Karpas-422 (cell line): ENCODE measurements at regions not wholly inside any gene's neighbourhood (a gene's known extent, or its start where the extent isn't known, plus 50 kb on each side); places are given as distances from the start of the nearest gene placed in this dataset.

Source experiments
- DNase-seq: peaks from one replicate; pipeline ENCODE4 v3.0.0-alpha.2; 2015
- H2AFZ ChIP-seq: fragments of 200-600 bp; sonication (generic); 2 replicates; pipeline ENCODE4 v1.6.1; 2014; ENCODE audit warnings: antibody characterized with exemption, low read length, mixed read lengths
- H3K27ac ChIP-seq: fragments of 200-600 bp; sonication (generic); 2 replicates; pipeline ENCODE4 v1.5.1; 2014; ENCODE audit warnings: mild to moderate bottlenecking, low read length, moderate library complexity
- H3K27me3 ChIP-seq: fragments of 200-600 bp; sonication (generic); 2 replicates; pipeline ENCODE4 v1.6.1; 2014; ENCODE audit warnings: low read length, mixed read lengths
- H3K36me3 ChIP-seq: fragments of 200-600 bp; sonication (generic); 2 replicates; pipeline ENCODE4 v1.6.1; 2014; ENCODE audit warnings: low read length, mixed read lengths; ENCODE audit not compliant: insufficient read depth
- H3K4me1 ChIP-seq: fragments of 200-600 bp; sonication (generic); 2 replicates; pipeline ENCODE4 v1.6.1; 2014; ENCODE audit warnings: mild to moderate bottlenecking, low read length, mixed read lengths
- H3K4me2 ChIP-seq: fragments of 200-600 bp; sonication (generic); 2 replicates; pipeline ENCODE4 v1.6.1; 2014; ENCODE audit warnings: low read length, low read depth, mild to moderate bottlenecking; ENCODE audit not compliant: poor library complexity, severe bottlenecking
- H3K4me3 ChIP-seq: fragments of 200-600 bp; sonication (generic); 2 replicates; pipeline ENCODE4 v1.5.1; 2014; ENCODE audit warnings: mild to moderate bottlenecking, antibody characterized with exemption, low read length, mixed read lengths
- H3K79me2 ChIP-seq: fragments of 200-600 bp; sonication (generic); 2 replicates; pipeline ENCODE4 v1.6.1; 2014; ENCODE audit warnings: mild to moderate bottlenecking, low read length, mixed read lengths
- H3K9ac ChIP-seq: fragments of 200-600 bp; sonication (generic); 2 replicates; pipeline ENCODE4 v1.6.0; 2014; ENCODE audit warnings: low read length
- H3K9me2 ChIP-seq: fragments of 200-600 bp; sonication (generic), shearing (Covaris generic); replicated peaks from 2 replicates; pipeline ENCODE4 v1.6.0; 2014; ENCODE audit warnings: mild to moderate bottlenecking, low read length, moderate library complexity; ENCODE audit not compliant: insufficient read depth
- H3K9me3 ChIP-seq: fragments of 300-700, 200-600 bp; sonication (generic); 2 replicates; pipeline ENCODE4 v1.6.1; 2014; ENCODE audit warnings: low read length, mixed read lengths
- H4K20me1 ChIP-seq: fragments of 200-600 bp; sonication (generic); 2 replicates; pipeline ENCODE4 v1.6.1; 2014; ENCODE audit warnings: mild to moderate bottlenecking, antibody characterized with exemption, low read length, low read depth; ENCODE audit not compliant: insufficient read depth

- no peak for DNase-seq
- H3K27me3 ChIP-seq: no peaks in the 10 kb centered on the region
- H3K9me3 ChIP-seq: no peaks in the 10 kb centered on the region
- no peaks in the 10 kb centered on the region for H3K36me3 ChIP-seq
- no peak overlapping the region for H3K4me3 ChIP-seq
- no peaks in the 10 kb centered on the region for H3K79me2 ChIP-seq
- H4K20me1 ChIP-seq: no peaks in the 10 kb centered on the region
- H3K9ac ChIP-seq: no peak overlapping the region
- H3K9me2 ChIP-seq: no peaks in the 10 kb centered on the region
- no peak overlapping the region for H3K27ac ChIP-seq
- H3K4me1 ChIP-seq: no peaks in the 10 kb centered on the region
- no peak overlapping the region for H2AFZ ChIP-seq
- no peak overlapping the region for H3K4me2 ChIP-seq
These were observed 210.6 kb upstream of the RXFP2 start for GRCh38 chr13:31528758-31529157.

DNA sequence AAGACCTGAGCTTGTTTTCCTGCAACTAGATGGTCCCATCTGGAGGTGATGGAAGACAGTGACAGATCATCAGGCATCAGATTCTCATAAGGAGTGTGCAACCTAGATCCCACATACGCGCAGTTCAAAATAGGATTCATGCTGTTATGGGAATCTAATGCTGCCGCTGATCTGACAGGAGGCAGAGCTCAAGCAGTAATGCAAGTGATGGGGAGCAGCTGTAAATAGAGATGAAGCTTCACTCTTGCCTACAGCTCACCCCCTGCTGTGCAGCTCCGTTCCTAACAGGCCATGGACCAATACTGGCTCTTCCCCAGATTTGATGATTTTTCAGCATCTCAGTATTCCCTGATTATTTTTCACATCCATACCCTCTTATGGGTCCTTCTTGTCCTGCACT lies 208.4 kb upstream of the RXFP2 start:
- Histone ChIP-seq H3K79me2 (no peaks in the 10 kb centered on the region), H3K4me3 (no peak overlapping the region), H3K9me3 (no peaks in the 10 kb centered on the region), H4K20me1 (no peaks in the 10 kb centered on the region), H3K27ac (no peak overlapping the region), H3K27me3 (no peaks in the 10 kb centered on the region), H3K4me1 (no peaks in the 10 kb centered on the region), H3K36me3 (no peaks in the 10 kb centered on the region), H3K9ac (no peak overlapping the region), H2AFZ (no peak overlapping the region), H3K4me2 (no peak overlapping the region), H3K9me2 (no peaks in the 10 kb centered on the region)
- DNase-seq: no peak

GRCh38 chr13:31537052-31537451 lies 202.3 kb upstream of the RXFP2 start:
- no peak overlapping the region for H3K4me3 ChIP-seq
- H3K79me2 ChIP-seq: no peaks in the 10 kb centered on the region
- H3K27me3 ChIP-seq: no peaks in the 10 kb centered on the region
- no peak overlapping the region for H3K9ac ChIP-seq
- H3K9me2 ChIP-seq: no peaks in the 10 kb centered on the region
- no peak overlapping the region for H3K27ac ChIP-seq
- H3K4me2 ChIP-seq: no peak overlapping the region
- H2AFZ ChIP-seq: no peak overlapping the region
- no peaks in the 10 kb centered on the region for H3K9me3 ChIP-seq
- no peaks in the 10 kb centered on the region for H3K4me1 ChIP-seq
- no peaks in the 10 kb centered on the region for H4K20me1 ChIP-seq
- DNase-seq: no peak
- no peaks in the 10 kb centered on the region for H3K36me3 ChIP-seq

DNA sequence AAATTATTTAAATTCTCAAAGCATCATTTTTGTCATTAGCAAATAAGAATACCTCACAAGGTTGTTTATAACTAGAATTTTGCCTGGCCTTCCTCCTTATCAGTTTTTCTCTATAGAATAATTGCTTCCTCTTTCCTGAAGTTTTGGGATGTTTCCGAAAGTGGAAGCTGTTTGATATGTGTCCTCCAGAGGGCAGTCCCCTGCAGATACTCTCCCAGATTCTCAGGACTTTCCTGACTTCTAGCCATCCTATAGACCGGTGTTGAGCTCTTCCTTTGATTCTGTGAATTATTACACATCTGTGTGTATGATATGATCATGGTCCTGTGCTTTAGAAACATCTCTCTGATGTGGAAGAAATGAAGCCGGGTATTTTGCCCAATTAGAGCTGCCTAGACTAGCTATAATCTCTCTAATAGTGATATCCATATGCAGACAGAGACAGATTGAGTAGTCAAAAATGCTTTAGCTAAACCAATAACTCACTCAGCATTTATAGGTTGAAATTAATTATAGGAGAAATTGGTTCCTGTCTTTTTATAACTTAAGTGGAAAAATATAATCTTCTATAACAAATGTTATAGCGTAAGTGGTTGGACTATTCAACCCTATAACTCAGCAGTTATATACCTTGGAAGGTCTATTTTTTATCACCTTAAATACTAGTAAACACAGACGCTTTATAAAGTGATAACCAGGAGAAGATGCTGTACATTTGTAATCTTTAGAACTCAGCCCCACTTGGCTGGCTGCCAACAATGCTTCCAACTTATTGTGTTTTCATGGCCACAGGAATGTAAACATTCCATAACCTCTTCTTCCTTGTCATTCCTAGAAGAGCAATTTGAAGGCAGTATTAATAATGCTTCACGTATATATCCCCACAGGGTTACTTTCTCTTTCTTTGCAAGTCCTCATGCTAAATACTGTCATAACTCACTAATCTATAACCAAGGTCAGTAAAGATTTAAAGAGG lies 201.0 kb upstream of the RXFP2 start:
- Histone ChIP-seq H3K9ac (no peak overlapping the region), H4K20me1 (no peaks in the 10 kb centered on the region), H2AFZ (no peak overlapping the region), H3K36me3 (no peaks in the 10 kb centered on the region), H3K4me1 (no peaks in the 10 kb centered on the region), H3K4me3 (no peak overlapping the region), H3K9me2 (no peaks in the 10 kb centered on the region), H3K27ac (no peak overlapping the region), H3K9me3 (no peaks in the 10 kb centered on the region), H3K4me2 (no peak overlapping the region), H3K79me2 (no peaks in the 10 kb centered on the region), H3K27me3 (no peaks in the 10 kb centered on the region)
- DNase-seq: no peak

GRCh38 chr13:31540281-31540680 lies 199.0 kb upstream of the RXFP2 start:
- Histone ChIP-seq H2AFZ (no peak overlapping the region), H3K36me3 (no peaks in the 10 kb centered on the region), H3K4me3 (no peak overlapping the region), H3K9me2 (no peaks in the 10 kb centered on the region), H3K27me3 (no peaks in the 10 kb centered on the region), H3K27ac (no peak overlapping the region), H3K9ac (no peak overlapping the region), H3K4me2 (no peak overlapping the region), H3K9me3 (no peaks in the 10 kb centered on the region), H3K79me2 (no peaks in the 10 kb centered on the region), H4K20me1 (no peaks in the 10 kb centered on the region), H3K4me1 (no peaks in the 10 kb centered on the region)
- DNase-seq: no peak

DNA sequence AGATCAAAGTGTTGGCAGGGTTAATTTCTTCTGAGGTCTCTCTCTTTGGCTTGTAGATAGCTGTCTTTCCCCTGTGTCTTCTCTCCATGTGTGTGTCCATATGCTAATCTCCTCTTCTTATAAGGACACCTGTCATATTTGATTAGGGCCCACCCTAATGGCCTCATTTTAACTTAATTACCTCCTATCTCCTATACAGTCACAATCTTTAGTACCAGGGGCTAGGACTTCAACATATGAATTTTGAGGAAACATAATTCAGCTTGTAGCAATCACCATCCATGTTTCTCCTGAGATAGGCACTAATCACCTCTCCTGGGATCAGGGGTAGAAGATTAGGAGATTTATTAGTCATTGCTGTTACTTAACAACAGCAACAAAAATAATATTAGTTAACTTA lies 196.1 kb upstream of the RXFP2 start:
- Histone ChIP-seq H3K36me3 (no peaks in the 10 kb centered on the region), H3K4me2 (no peak overlapping the region), H3K9ac (no peak overlapping the region), H3K4me3 (no peak overlapping the region), H4K20me1 (no peaks in the 10 kb centered on the region), H2AFZ (no peak overlapping the region), H3K27me3 (no peaks in the 10 kb centered on the region), H3K4me1 (no peaks in the 10 kb centered on the region), H3K9me2 (no peaks in the 10 kb centered on the region), H3K9me3 (no peaks in the 10 kb centered on the region), H3K27ac (no peak overlapping the region), H3K79me2 (no peaks in the 10 kb centered on the region)
- no peak for DNase-seq

- Histone ChIP-seq H3K36me3 (no peaks in the 10 kb centered on the region), H3K27ac (no peak overlapping the region), H3K9me2 (no peaks in the 10 kb centered on the region), H3K4me2 (no peak overlapping the region), H3K4me1 (no peaks in the 10 kb centered on the region), H4K20me1 (no peaks in the 10 kb centered on the region), H2AFZ (no peak overlapping the region), H3K79me2 (no peaks in the 10 kb centered on the region), H3K4me3 (no peak overlapping the region), H3K27me3 (no peaks in the 10 kb centered on the region), H3K9me3 (no peaks in the 10 kb centered on the region), H3K9ac (no peak overlapping the region)
- DNase-seq: no peak
These were observed 193.7 kb upstream of the RXFP2 start for GRCh38 chr13:31545616-31546015.

DNA sequence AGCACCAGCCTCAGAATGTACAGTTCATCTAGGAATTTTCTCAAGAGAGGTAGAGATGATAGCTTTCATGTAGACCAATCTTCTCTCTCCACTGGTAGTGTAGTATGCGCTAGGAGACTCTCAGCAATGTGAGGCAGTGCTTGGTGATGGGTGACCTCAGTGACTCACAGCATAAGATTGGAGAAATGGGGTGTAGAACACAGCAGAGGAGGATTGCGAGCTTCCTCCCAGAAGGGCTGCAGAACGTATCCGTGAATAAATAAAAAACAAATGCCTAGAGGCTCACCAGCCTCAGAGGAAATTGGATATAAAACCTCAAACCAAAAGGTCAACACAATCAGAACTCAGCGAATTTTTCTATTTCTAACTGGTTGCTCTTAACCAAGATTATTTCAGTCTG lies 182.9 kb upstream of the RXFP2 start:
- H3K27me3 ChIP-seq: no peaks in the 10 kb centered on the region
- H3K36me3 ChIP-seq: no peaks in the 10 kb centered on the region
- H3K27ac ChIP-seq: no peak overlapping the region
- H3K9me2 ChIP-seq: no peaks in the 10 kb centered on the region
- H3K4me2 ChIP-seq: no peak overlapping the region
- no peaks in the 10 kb centered on the region for H3K9me3 ChIP-seq
- H4K20me1 ChIP-seq: no peaks in the 10 kb centered on the region
- no peaks in the 10 kb centered on the region for H3K4me1 ChIP-seq
- H3K9ac ChIP-seq: no peak overlapping the region
- no peak overlapping the region for H2AFZ ChIP-seq
- H3K79me2 ChIP-seq: no peaks in the 10 kb centered on the region
- DNase-seq: no peak
- no peak overlapping the region for H3K4me3 ChIP-seq
